GM12878 (cell line): ENCODE measurements at regions not wholly inside any gene's neighbourhood (a gene's known extent, or its start where the extent isn't known, plus 50 kb on each side); places are given as distances from the start of the nearest gene placed in this dataset.

Experiments used
- ATAC-seq: fragments of 200-7000 bp; cut with Tn5 transposase; 3 replicates; pipeline ENCODE4 v1.9.1; 2020; ENCODE audit warnings: mild to moderate bottlenecking, moderate library complexity
- BruUV-seq: library from RNA; stranded (reverse); fragments of 400-500 nt; replicated peaks from 2 replicates; lab custom pipeline; 2021; lab: Mats Ljungman, UMichigan
- CTCF ChIA-PET: fragments of 300-600 bp; sonication (Branson Sonifier 250); formaldehyde crosslinking; extraction: SDS; loops from one replicate; lab custom pipeline; 2021; ENCODE audit warnings: inconsistent platforms; lab: Yijun Ruan, JAX
- POLR2A ChIA-PET: fragments of 350-600 bp; formaldehyde crosslinking; extraction: SDS; loops from one replicate; lab custom pipeline; 2021; ENCODE audit warnings: inconsistent platforms; lab: Charles Lee
- RAD21 ChIA-PET: fragments of 300-600 bp; sonication (Branson Sonifier 250); formaldehyde crosslinking; loops from one replicate; lab custom pipeline; 2023; ENCODE audit warnings: antibody characterized with exemption; ENCODE audit not compliant: unreplicated experiment; lab: Charles Lee
- SMC1A ChIA-PET: fragments of 300-600 bp; sonication (Branson Sonifier 250); formaldehyde crosslinking; loops from one replicate; lab custom pipeline; 2023; ENCODE audit not compliant: unreplicated experiment, uncharacterized antibody; lab: Charles Lee
- DNase-seq: peaks from one replicate; pipeline ENCODE4 v3.0.0-alpha.2; 2011; ENCODE audit warnings: low read depth, low spot score
- FAIRE-seq: peaks from 3 replicates; lab custom pipeline; 2011; peaks lifted over from hg19 to GRCh38; lab: Jason Lieb, UNC
- H2AFZ ChIP-seq: 2 replicates; pipeline ENCODE4 v1.6.0; 2011; ENCODE audit warnings: low read depth, low read length, control low read depth; ENCODE audit not compliant: control insufficient read depth
- H3K27ac ChIP-seq: 2 replicates; pipeline ENCODE4 v1.5.1; 2011; ENCODE audit warnings: control low read depth; ENCODE audit not compliant: control insufficient read depth, insufficient read depth
- H3K27me3 ChIP-seq, 2 experiments: replicated peaks in 1 of 2; 2 replicates each; pipeline versions ENCODE4 v1.6.0 to v1.6.1; 2011; ENCODE audit warnings: low read length in 1 of 2; ENCODE audit not compliant: control insufficient read depth in 2 of 2, insufficient read depth in 2 of 2
- H3K36me3 ChIP-seq, 2 experiments: 2 replicates each; pipeline ENCODE4 v1.5.1; 2011; ENCODE audit warnings: low read length in 1 of 2; ENCODE audit not compliant: control insufficient read depth in 2 of 2, insufficient read depth in 2 of 2
- H3K4me1 ChIP-seq: 2 replicates; pipeline ENCODE4 v1.6.1; 2011; ENCODE audit warnings: mild to moderate bottlenecking, low read length, moderate library complexity, mixed read lengths; ENCODE audit not compliant: control insufficient read depth, insufficient read depth
- H3K4me2 ChIP-seq: 2 replicates; pipeline ENCODE4 v1.6.0; 2011; ENCODE audit warnings: control low read depth; ENCODE audit not compliant: control insufficient read depth, insufficient read depth
- H3K4me3 ChIP-seq: fragments of 200-600 bp; sonication (generic); 2 replicates; pipeline ENCODE4 v1.5.1; 2016
- H3K79me2 ChIP-seq: 2 replicates; pipeline ENCODE4 v1.6.0; 2011; ENCODE audit warnings: low read length; ENCODE audit not compliant: control insufficient read depth, insufficient read depth
- H3K9ac ChIP-seq: 2 replicates; pipeline ENCODE4 v1.8.0; 2011; ENCODE audit warnings: low read length, control low read depth, mixed read lengths; ENCODE audit not compliant: control insufficient read depth, insufficient read depth
- H3K9me3 ChIP-seq: replicated peaks from 3 replicates; pipeline ENCODE4 v1.5.1; 2011; ENCODE audit warnings: mild to moderate bottlenecking, low read length; ENCODE audit not compliant: control insufficient read depth, insufficient read depth
- H4K20me1 ChIP-seq: 2 replicates; pipeline ENCODE4 v1.6.0; 2011; ENCODE audit not compliant: control insufficient read depth, insufficient read depth
- BHLHE40 ChIP-seq, 2 experiments: fragments of 450-650 bp in 1 of 2; IDR thresholded peaks; 2 replicates each; pipeline ENCODE4 v1.6.1; 2011 to 2017; ENCODE audit warnings: low read depth in 2 of 2, borderline replicate concordance in 1 of 2, improper control_type of control experiment in 1 of 2, low read length in 1 of 2, mild to moderate bottlenecking in 1 of 2
- CBFB ChIP-seq: IDR thresholded peaks from 2 replicates; pipeline ENCODE4 v1.6.1; 2016; ENCODE audit warnings: antibody characterized with exemption, low read depth
- CREM ChIP-seq: IDR thresholded peaks from 2 replicates; pipeline ENCODE4 v1.6.1; 2014; ENCODE audit warnings: antibody characterized with exemption, low read depth
- EGR1 ChIP-seq, 2 experiments: IDR thresholded peaks; 1 replicate in 1 of 2; 2 replicates in 1 of 2; pipeline ENCODE4 v1.6.1; 2011 to 2012; ENCODE audit warnings: low read depth in 2 of 2, low read length in 2 of 2, borderline replicate concordance in 1 of 2, mild to moderate bottlenecking in 1 of 2, moderate library complexity in 1 of 2
- ESRRA ChIP-seq: IDR thresholded peaks from 2 replicates; pipeline ENCODE4 v1.6.1; 2012; ENCODE audit warnings: mild to moderate bottlenecking, low read length, improper control_type of control experiment
- MEF2A ChIP-seq: IDR thresholded peaks from 2 replicates; pipeline ENCODE4 v1.6.1; 2011; ENCODE audit warnings: low read depth, mild to moderate bottlenecking, low read length, moderate library complexity; ENCODE audit not compliant: insufficient read depth
- PAX5 ChIP-seq: IDR thresholded peaks from 2 replicates; pipeline ENCODE4 v1.6.1; 2011; ENCODE audit warnings: low read depth, low read length, borderline replicate concordance
- REST ChIP-seq: IDR thresholded peaks from 2 replicates; pipeline ENCODE4 v1.6.1; 2012; ENCODE audit warnings: mild to moderate bottlenecking, low read depth, low read length
- ZNF207 ChIP-seq: fragments of 450-650 bp; IDR thresholded peaks from 2 replicates; pipeline ENCODE4 v1.6.1; 2014; ENCODE audit warnings: antibody characterized with exemption, mild to moderate bottlenecking, borderline replicate concordance
- ZNF592 ChIP-seq: fragments of 450-650 bp; IDR thresholded peaks from 2 replicates; pipeline ENCODE4 v1.6.1; 2017; ENCODE audit warnings: mild to moderate bottlenecking, moderate library complexity
- ZZZ3 ChIP-seq: IDR thresholded peaks from 2 replicates; pipeline ENCODE4 v1.6.1; 2011; ENCODE audit warnings: low read depth; ENCODE audit not compliant: control insufficient read depth, insufficient read length
- WGBS: methylation state at CpG from one replicate; pipeline ENCODE4 v1.1.6; 2016; ENCODE audit warnings: low lambda C conversion rate; ENCODE audit not compliant: insufficient replicate concordance, insufficient coverage; ENCODE audit errors: missing lambda C conversion rate; 5-methylcytosine and 5-hydroxymethylcytosine counted together
- in situ Hi-C: fragments of 300-500 bp; cut with MboI; formaldehyde crosslinking; loops from 9 replicates; pipeline ENCODE4 v1.14.3; 2018; ENCODE audit warnings: mixed read lengths
- intact Hi-C: fragments of 100-400 bp; cut with micrococcal nuclease; formaldehyde crosslinking; loops from one replicate; pipeline ENCODE4 v1.14.2; 2022; ENCODE audit not compliant: unreplicated experiment
- TF ChIP-seq, protein P1 (sequence below), 3 experiments: IDR thresholded peaks in 2 of 3; conservative IDR thresholded peaks in 1 of 3; 2 replicates each; pipeline ENCODE4 v1.5.1; 2011; ENCODE audit warnings: low read depth in 3 of 3, low read length in 3 of 3, mild to moderate bottlenecking in 3 of 3, control low read depth in 2 of 3, moderate library complexity in 2 of 3, inconsistent platforms in 1 of 3, mixed read lengths in 1 of 3; ENCODE audit not compliant: control insufficient read depth in 2 of 3, insufficient read depth in 1 of 3; ENCODE audit errors: extremely low read depth in 1 of 3
- TF ChIP-seq, protein P2 (sequence below): fragments of 450-650 bp; IDR thresholded peaks from 2 replicates; pipeline ENCODE4 v1.6.1; 2016; ENCODE audit warnings: mild to moderate bottlenecking

DNA sequence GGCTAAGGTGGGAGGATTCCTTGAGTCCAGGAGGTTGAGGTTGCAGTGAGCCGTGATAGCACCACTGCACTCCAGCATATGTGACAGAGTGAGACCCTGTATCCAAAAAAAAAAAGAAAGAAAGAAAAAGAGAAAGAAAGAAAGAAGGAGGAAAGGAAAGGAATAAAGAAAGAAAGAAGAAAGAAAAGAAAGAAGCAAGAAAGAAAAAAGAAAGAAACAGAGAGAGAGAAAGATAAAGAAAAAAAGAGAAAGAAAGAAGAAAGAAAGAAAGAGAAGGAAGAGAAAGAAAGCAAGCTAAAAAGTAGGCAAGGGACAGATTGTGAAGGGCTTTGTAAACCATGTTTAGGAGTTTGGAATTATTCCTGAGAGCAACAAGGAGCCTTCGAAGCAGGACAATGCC is 80.1 kb downstream of the MAB21L3 start:
- WGBS, result 0% methylated on average over 1 of the region's 2 CpGs
- Histone ChIP-seq H3K4me3 (no peak overlapping the region), H3K36me3 (no peaks in the 10 kb centered on the region), H3K9me3 (no peaks in the 10 kb centered on the region), H3K27me3 (no peaks in the 10 kb centered on the region; a peak in 1 of 4 replicates), H2AFZ (no peak overlapping the region), H3K4me1 (no peaks in the 10 kb centered on the region), H3K27ac (no peak overlapping the region), H4K20me1 (no peaks in the 10 kb centered on the region), H3K9ac (no peak overlapping the region), H3K79me2 (no peaks in the 10 kb centered on the region), H3K4me2 (no peak overlapping the region)
- ChIA-PET POLR2A (no interaction called here), CTCF (no interaction called here), RAD21 (no interaction called here), SMC1A (interaction anchor here (1.2 kb wide), 1 partner anchor 294 kb away, joined by 3 read pairs; no protein-coding TSS in a partner anchor)
- intact Hi-C loops (no loop called here), in situ Hi-C loops (no loop called here)
- no TSS peak for BruUV-seq
- DNase-seq (no peak), ATAC-seq (no peak), FAIRE-seq (no peak)
- TF ChIP-seq ZNF207, result no peak
- no peak for TF ChIP-seq CREM
- no peak for TF ChIP-seq EGR1 (IDR thresholded peaks at IDR 0.05; ENCODE audit: borderline replicate concordance in 1 of 2, low read depth in 2 of 2, low read length in 2 of 2)
- TF ChIP-seq BHLHE40 (IDR thresholded peaks at IDR 0.05; ENCODE audit: borderline replicate concordance in 1 of 2, low read depth in 2 of 2, low read length in 1 of 2), result no peak
- no peak for TF ChIP-seq PAX5
- TF ChIP-seq, protein P1, sequence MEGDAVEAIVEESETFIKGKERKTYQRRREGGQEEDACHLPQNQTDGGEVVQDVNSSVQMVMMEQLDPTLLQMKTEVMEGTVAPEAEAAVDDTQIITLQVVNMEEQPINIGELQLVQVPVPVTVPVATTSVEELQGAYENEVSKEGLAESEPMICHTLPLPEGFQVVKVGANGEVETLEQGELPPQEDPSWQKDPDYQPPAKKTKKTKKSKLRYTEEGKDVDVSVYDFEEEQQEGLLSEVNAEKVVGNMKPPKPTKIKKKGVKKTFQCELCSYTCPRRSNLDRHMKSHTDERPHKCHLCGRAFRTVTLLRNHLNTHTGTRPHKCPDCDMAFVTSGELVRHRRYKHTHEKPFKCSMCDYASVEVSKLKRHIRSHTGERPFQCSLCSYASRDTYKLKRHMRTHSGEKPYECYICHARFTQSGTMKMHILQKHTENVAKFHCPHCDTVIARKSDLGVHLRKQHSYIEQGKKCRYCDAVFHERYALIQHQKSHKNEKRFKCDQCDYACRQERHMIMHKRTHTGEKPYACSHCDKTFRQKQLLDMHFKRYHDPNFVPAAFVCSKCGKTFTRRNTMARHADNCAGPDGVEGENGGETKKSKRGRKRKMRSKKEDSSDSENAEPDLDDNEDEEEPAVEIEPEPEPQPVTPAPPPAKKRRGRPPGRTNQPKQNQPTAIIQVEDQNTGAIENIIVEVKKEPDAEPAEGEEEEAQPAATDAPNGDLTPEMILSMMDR (IDR thresholded peaks at IDR 0.05 in 2 of 3, conservative IDR thresholded peaks at IDR 0.05 in 1 of 3; ENCODE audit: control insufficient read depth in 2 of 3, extremely low read depth in 1 of 3, insufficient read depth in 1 of 3, low read depth in 3 of 3, low read length in 3 of 3), result no peak
- no peak for TF ChIP-seq REST
- no peak for TF ChIP-seq ZNF592
- TF ChIP-seq MEF2A, result no peak
- no peak for TF ChIP-seq ZZZ3
- no peak for TF ChIP-seq CBFB
- TF ChIP-seq, protein P2, sequence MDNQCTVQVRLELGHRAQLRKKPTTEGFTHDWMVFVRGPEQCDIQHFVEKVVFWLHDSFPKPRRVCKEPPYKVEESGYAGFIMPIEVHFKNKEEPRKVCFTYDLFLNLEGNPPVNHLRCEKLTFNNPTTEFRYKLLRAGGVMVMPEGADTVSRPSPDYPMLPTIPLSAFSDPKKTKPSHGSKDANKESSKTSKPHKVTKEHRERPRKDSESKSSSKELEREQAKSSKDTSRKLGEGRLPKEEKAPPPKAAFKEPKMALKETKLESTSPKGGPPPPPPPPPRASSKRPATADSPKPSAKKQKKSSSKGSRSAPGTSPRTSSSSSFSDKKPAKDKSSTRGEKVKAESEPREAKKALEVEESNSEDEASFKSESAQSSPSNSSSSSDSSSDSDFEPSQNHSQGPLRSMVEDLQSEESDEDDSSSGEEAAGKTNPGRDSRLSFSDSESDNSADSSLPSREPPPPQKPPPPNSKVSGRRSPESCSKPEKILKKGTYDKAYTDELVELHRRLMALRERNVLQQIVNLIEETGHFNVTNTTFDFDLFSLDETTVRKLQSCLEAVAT, result no peak
- no peak for TF ChIP-seq ESRRA
